Subcutaneous abdominal adipose tissue (tissue), 5 donors: ENCODE measurements at regions not wholly inside any gene's neighbourhood (a gene's known extent, or its start where the extent isn't known, plus 50 kb on each side); places are given as distances from the start of the nearest gene placed in this dataset.

ENCODE experiments used
- H3K27ac ChIP-seq: one replicate; pipeline ENCODE4 v1.7.0; 2013; ENCODE audit warnings: low read depth, mild to moderate bottlenecking, inconsistent platforms, low read length, moderate library complexity
- H3K27me3 ChIP-seq, 5 donors: one replicate each; pipeline ENCODE4 v1.7.0; 2013; ENCODE audit warnings: low read length in 5 of 5, inconsistent platforms in 1 of 5; ENCODE audit not compliant: control insufficient read depth in 5 of 5, insufficient read depth in 4 of 5
- H3K36me3 ChIP-seq, 5 donors: one replicate each; pipeline ENCODE4 v1.7.0; 2013; ENCODE audit warnings: low read length in 5 of 5; ENCODE audit not compliant: control insufficient read depth in 5 of 5, insufficient read depth in 5 of 5
- H3K4me1 ChIP-seq, 5 donors: one replicate each; pipeline ENCODE4 v1.7.0; 2013; ENCODE audit warnings: low read length in 5 of 5, mild to moderate bottlenecking in 3 of 5, moderate library complexity in 1 of 5; ENCODE audit not compliant: control insufficient read depth in 5 of 5, insufficient read depth in 5 of 5
- H3K4me3 ChIP-seq, 5 donors: one replicate each; pipeline ENCODE4 v1.7.0; 2013; ENCODE audit warnings: low read length in 5 of 5, low read depth in 1 of 5
- H3K9ac ChIP-seq, 5 donors: one replicate each; pipeline ENCODE4 v1.7.0; 2013; ENCODE audit warnings: low read length in 5 of 5, mild to moderate bottlenecking in 4 of 5, moderate library complexity in 3 of 5
- H3K9me3 ChIP-seq, 5 donors: one replicate each; pipeline ENCODE4 v1.7.0; 2013; ENCODE audit warnings: low read length in 5 of 5; ENCODE audit not compliant: control insufficient read depth in 5 of 5
- donor health status: healthy.
- donor health status: healthy.
- donor health status: healthy.
- donor health status: healthy.
- donor health status: healthy.

- H3K9ac ChIP-seq = no peak overlapping the region
- H3K27ac ChIP-seq = no peak overlapping the region
- no peaks in the 10 kb centered on the region for H3K27me3 ChIP-seq
- no peaks in the 10 kb centered on the region for H3K36me3 ChIP-seq
- H3K4me1 ChIP-seq = no peaks in the 10 kb centered on the region
- H3K9me3 ChIP-seq = no peaks in the 10 kb centered on the region
- no peak overlapping the region for H3K4me3 ChIP-seq
Measured at GRCh38 chr13:34772206-34772605, 169.9 kb upstream of the NBEA start.

GRCh38 chr13:34772881-34773280 lies 169.2 kb upstream of the NBEA start:
- Histone ChIP-seq H3K27me3 (no peaks in the 10 kb centered on the region), H3K9ac (no peak overlapping the region), H3K36me3 (no peaks in the 10 kb centered on the region), H3K27ac (no peak overlapping the region), H3K9me3 (no peaks in the 10 kb centered on the region), H3K4me1 (no peaks in the 10 kb centered on the region), H3K4me3 (no peak overlapping the region)

- H3K9ac ChIP-seq = no peak overlapping the region
- no peaks in the 10 kb centered on the region for H3K36me3 ChIP-seq
- no peak overlapping the region for H3K27ac ChIP-seq
- no peaks in the 10 kb centered on the region for H3K27me3 ChIP-seq
- H3K9me3 ChIP-seq = no peaks in the 10 kb centered on the region
- no peaks in the 10 kb centered on the region for H3K4me1 ChIP-seq
- H3K4me3 ChIP-seq = no peak overlapping the region
Measured at GRCh38 chr13:34776390-34776981, 165.6 kb upstream of the NBEA start.

GRCh38 chr13:34777089-34777913 lies 164.8 kb upstream of the NBEA start:
- H3K36me3 ChIP-seq = no peaks in the 10 kb centered on the region
- H3K9ac ChIP-seq = no peak overlapping the region
- H3K9me3 ChIP-seq = no peaks in the 10 kb centered on the region
- no peaks in the 10 kb centered on the region for H3K4me1 ChIP-seq
- no peak overlapping the region for H3K27ac ChIP-seq
- H3K4me3 ChIP-seq = no peak overlapping the region
- H3K27me3 ChIP-seq = no peaks in the 10 kb centered on the region

GRCh38 chr13:34777914-34778303 lies 164.2 kb upstream of the NBEA start:
- H3K36me3 ChIP-seq = no peaks in the 10 kb centered on the region
- peaks cover 0 to 2% (median 1%) of the 10 kb centered on the region in 5 donors for H3K9me3 ChIP-seq
- H3K4me3 ChIP-seq = no peak overlapping the region
- no peak overlapping the region for H3K9ac ChIP-seq
- no peaks in the 10 kb centered on the region for H3K4me1 ChIP-seq
- no peaks in the 10 kb centered on the region for H3K27me3 ChIP-seq
- H3K27ac ChIP-seq = no peak overlapping the region

- Histone ChIP-seq H3K27me3 (no peaks in the 10 kb centered on the region), H3K4me3 (no peak overlapping the region), H3K36me3 (no peaks in the 10 kb centered on the region), H3K4me1 (no peaks in the 10 kb centered on the region), H3K9ac (no peak overlapping the region), H3K27ac (no peak overlapping the region), H3K9me3 (peaks cover 0 to 8% (median 5%) of the 10 kb centered on the region in 5 donors)
Measured at GRCh38 chr13:34779171-34779570, 162.9 kb upstream of the NBEA start.

- no peak overlapping the region for H3K9ac ChIP-seq
- H3K4me1 ChIP-seq = no peaks in the 10 kb centered on the region
- H3K4me3 ChIP-seq = no peak overlapping the region
- H3K27me3 ChIP-seq = no peaks in the 10 kb centered on the region
- peaks cover 7 to 22% (median 18%) of the 10 kb centered on the region in 5 donors for H3K9me3 ChIP-seq
- no peaks in the 10 kb centered on the region for H3K36me3 ChIP-seq
- no peak overlapping the region for H3K27ac ChIP-seq
Measured at GRCh38 chr13:34793301-34793700, 148.8 kb upstream of the NBEA start.

GRCh38 chr13:34803756-34804155 lies 138.3 kb upstream of the NBEA start:
- no peak overlapping the region for H3K4me3 ChIP-seq
- H3K27me3 ChIP-seq = no peaks in the 10 kb centered on the region
- no peaks in the 10 kb centered on the region for H3K4me1 ChIP-seq
- no peaks in the 10 kb centered on the region for H3K9me3 ChIP-seq
- H3K36me3 ChIP-seq = no peaks in the 10 kb centered on the region
- no peak overlapping the region for H3K9ac ChIP-seq
- no peak overlapping the region for H3K27ac ChIP-seq

GRCh38 chr13:34805347-34805746 lies 136.7 kb upstream of the NBEA start:
- H3K4me3 ChIP-seq = no peak overlapping the region
- no peaks in the 10 kb centered on the region for H3K4me1 ChIP-seq
- no peaks in the 10 kb centered on the region for H3K36me3 ChIP-seq
- no peaks in the 10 kb centered on the region for H3K27me3 ChIP-seq
- H3K27ac ChIP-seq = no peak overlapping the region
- no peaks in the 10 kb centered on the region for H3K9me3 ChIP-seq
- H3K9ac ChIP-seq = no peak overlapping the region

- Histone ChIP-seq H3K4me1 (no peaks in the 10 kb centered on the region), H3K36me3 (no peaks in the 10 kb centered on the region), H3K27ac (no peak overlapping the region), H3K9me3 (peaks cover 4 to 14% (median 10%) of the 10 kb centered on the region in 5 donors), H3K9ac (no peak overlapping the region), H3K27me3 (no peaks in the 10 kb centered on the region), H3K4me3 (no peak overlapping the region)
Measured at GRCh38 chr13:34808649-34809048, 133.4 kb upstream of the NBEA start.
